Neural cell (in vitro differentiated cells): ENCODE measurements at regions not wholly inside any gene's neighbourhood (a gene's known extent, or its start where the extent isn't known, plus 50 kb on each side); places are given as distances from the start of the nearest gene placed in this dataset.

Source experiments
- CTCF ChIP-seq: fragments of 450-650 bp; IDR thresholded peaks from 2 replicates; pipeline ENCODE4 v1.5.1; 2014; ENCODE audit warnings: antibody characterized with exemption, mild to moderate bottlenecking, moderate library complexity; ENCODE audit not compliant: poor library complexity, severe bottlenecking
- EP300 ChIP-seq: fragments of 450-650 bp; conservative IDR thresholded peaks from 2 replicates; pipeline ENCODE4 v1.6.1; 2014; ENCODE audit warnings: antibody characterized with exemption, mild to moderate bottlenecking, moderate library complexity; ENCODE audit not compliant: poor library complexity, severe bottlenecking
- EZH2 ChIP-seq: fragments of 200-600, 300-800 bp; shearing (Covaris generic), sonication (generic); IDR thresholded peaks from 2 replicates; pipeline ENCODE4 v1.6.1; 2014; ENCODE audit warnings: antibody characterized with exemption, low read length, borderline replicate concordance, mild to moderate bottlenecking; ENCODE audit not compliant: insufficient read depth, poor library complexity, severe bottlenecking
- SMC3 ChIP-seq: fragments of 450-650 bp; conservative IDR thresholded peaks from 2 replicates; pipeline ENCODE4 v1.6.1; 2014; ENCODE audit warnings: antibody characterized with exemption, mild to moderate bottlenecking, moderate library complexity; ENCODE audit not compliant: poor library complexity
- TF ChIP-seq, protein P1 (sequence below): IDR thresholded peaks from 2 replicates; pipeline ENCODE4 v1.6.1; 2012; ENCODE audit warnings: borderline replicate concordance

DNA sequence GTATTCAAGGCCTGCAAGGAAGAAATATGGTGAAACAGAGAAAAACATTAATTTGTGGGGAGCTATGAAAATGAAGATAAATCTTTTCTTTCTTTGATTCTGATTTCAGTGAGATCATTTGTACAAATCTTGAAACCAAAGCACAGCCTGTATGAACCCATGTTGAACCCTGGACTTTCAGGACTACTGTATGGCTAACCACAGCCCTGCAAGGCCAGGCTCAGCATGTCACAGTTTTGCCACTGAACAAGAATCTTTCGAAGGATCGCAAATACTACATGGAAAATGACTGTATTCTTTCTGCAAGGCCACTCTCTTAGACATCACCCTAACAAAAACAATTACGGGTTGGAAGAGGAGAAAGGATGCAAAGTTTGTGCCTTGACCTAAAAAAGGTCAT lies 161.7 kb upstream of the MAF start:
- no peak for TF ChIP-seq EP300
- TF ChIP-seq, protein P1, sequence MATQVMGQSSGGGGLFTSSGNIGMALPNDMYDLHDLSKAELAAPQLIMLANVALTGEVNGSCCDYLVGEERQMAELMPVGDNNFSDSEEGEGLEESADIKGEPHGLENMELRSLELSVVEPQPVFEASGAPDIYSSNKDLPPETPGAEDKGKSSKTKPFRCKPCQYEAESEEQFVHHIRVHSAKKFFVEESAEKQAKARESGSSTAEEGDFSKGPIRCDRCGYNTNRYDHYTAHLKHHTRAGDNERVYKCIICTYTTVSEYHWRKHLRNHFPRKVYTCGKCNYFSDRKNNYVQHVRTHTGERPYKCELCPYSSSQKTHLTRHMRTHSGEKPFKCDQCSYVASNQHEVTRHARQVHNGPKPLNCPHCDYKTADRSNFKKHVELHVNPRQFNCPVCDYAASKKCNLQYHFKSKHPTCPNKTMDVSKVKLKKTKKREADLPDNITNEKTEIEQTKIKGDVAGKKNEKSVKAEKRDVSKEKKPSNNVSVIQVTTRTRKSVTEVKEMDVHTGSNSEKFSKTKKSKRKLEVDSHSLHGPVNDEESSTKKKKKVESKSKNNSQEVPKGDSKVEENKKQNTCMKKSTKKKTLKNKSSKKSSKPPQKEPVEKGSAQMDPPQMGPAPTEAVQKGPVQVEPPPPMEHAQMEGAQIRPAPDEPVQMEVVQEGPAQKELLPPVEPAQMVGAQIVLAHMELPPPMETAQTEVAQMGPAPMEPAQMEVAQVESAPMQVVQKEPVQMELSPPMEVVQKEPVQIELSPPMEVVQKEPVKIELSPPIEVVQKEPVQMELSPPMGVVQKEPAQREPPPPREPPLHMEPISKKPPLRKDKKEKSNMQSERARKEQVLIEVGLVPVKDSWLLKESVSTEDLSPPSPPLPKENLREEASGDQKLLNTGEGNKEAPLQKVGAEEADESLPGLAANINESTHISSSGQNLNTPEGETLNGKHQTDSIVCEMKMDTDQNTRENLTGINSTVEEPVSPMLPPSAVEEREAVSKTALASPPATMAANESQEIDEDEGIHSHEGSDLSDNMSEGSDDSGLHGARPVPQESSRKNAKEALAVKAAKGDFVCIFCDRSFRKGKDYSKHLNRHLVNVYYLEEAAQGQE, result no peak
- TF ChIP-seq CTCF, result no peak
- TF ChIP-seq SMC3, result no peak
- no peak for TF ChIP-seq EZH2
